ENCODE measurements at regions not wholly inside any gene's neighbourhood (a gene's known extent, or its start where the extent isn't known, plus 50 kb on each side); places are given as distances from the start of the nearest gene placed in this dataset.

DNA sequence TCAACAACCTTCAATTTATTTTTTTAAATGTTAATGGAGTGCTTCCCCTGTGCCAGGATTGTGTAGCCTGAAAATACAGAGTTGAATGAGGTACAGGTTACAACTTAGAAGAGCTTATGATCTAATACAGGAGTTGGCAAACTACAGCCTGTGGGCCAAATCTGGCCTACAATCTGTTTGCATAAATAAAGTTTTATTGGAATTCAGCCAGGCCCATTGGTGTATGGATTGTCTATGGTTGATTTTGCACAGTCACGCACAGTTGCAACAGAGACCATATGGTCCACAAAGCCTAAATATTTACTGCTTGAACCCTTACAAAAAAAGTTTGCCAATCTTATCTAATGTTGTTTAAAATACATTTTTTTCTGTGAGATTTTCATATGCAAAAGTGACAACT lies 177.3 kb upstream of the CCN2 start:
- no peak for TF ChIP-seq CTCF (IDR thresholded peaks at IDR 0.05)
- TF ChIP-seq, protein P1, sequence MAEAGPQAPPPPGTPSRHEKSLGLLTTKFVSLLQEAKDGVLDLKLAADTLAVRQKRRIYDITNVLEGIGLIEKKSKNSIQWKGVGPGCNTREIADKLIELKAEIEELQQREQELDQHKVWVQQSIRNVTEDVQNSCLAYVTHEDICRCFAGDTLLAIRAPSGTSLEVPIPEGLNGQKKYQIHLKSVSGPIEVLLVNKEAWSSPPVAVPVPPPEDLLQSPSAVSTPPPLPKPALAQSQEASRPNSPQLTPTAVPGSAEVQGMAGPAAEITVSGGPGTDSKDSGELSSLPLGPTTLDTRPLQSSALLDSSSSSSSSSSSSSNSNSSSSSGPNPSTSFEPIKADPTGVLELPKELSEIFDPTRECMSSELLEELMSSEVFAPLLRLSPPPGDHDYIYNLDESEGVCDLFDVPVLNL (CRISPR knock-in tag; IDR thresholded peaks at IDR 0.05; ENCODE audit: borderline replicate concordance, low read depth) = no peak
